ENCODE measurements at regions not wholly inside any gene's neighbourhood (a gene's known extent, or its start where the extent isn't known, plus 50 kb on each side); places are given as distances from the start of the nearest gene placed in this dataset.

GRCh38 chr20:19003366-19004336, 190.1 kb downstream of the SCP2D1 start:
- H3K4me3 ChIP-seq (ENCODE audit: low read depth, low read length), result no peak overlapping the region
- TF ChIP-seq, protein P1, sequence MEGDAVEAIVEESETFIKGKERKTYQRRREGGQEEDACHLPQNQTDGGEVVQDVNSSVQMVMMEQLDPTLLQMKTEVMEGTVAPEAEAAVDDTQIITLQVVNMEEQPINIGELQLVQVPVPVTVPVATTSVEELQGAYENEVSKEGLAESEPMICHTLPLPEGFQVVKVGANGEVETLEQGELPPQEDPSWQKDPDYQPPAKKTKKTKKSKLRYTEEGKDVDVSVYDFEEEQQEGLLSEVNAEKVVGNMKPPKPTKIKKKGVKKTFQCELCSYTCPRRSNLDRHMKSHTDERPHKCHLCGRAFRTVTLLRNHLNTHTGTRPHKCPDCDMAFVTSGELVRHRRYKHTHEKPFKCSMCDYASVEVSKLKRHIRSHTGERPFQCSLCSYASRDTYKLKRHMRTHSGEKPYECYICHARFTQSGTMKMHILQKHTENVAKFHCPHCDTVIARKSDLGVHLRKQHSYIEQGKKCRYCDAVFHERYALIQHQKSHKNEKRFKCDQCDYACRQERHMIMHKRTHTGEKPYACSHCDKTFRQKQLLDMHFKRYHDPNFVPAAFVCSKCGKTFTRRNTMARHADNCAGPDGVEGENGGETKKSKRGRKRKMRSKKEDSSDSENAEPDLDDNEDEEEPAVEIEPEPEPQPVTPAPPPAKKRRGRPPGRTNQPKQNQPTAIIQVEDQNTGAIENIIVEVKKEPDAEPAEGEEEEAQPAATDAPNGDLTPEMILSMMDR (conservative IDR thresholded peaks at IDR 0.05; ENCODE audit: low read depth, low read length), result no peak
- DNase-seq (ENCODE audit: low read depth), result no peak

DNA sequence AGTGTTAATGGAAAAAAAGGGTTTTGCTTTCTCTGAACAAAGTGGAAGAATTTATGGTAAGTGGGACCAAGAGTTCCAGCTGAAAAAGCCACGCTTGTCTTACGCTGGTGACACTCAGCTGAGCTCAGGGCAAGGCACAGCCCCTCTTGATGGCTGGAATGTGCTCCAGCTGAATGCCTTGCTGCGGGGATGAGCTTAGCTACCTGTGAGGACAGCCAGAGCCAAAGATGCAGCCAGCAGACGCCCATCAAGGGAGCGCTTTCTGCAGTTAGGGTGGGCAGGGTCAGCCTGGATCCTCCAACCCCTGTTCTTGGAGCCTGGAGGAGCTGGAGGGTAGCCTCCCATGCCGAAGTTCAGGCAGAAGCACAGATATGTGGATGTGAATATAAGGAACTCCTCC, 191.4 kb downstream of the SCP2D1 start:
- DNase-seq (ENCODE audit: low read depth), result no peak
- no peak overlapping the region for H3K4me3 ChIP-seq (ENCODE audit: low read depth, low read length)
- TF ChIP-seq, protein P1 (conservative IDR thresholded peaks at IDR 0.05; ENCODE audit: low read depth, low read length), result no peak

GRCh38 chr20:19008497-19008896, 194.9 kb downstream of the SCP2D1 start:
- TF ChIP-seq, protein P1 (conservative IDR thresholded peaks at IDR 0.05; ENCODE audit: low read depth, low read length), result no peak
- no peak for DNase-seq (ENCODE audit: low read depth)
- no peak overlapping the region for H3K4me3 ChIP-seq (ENCODE audit: low read depth, low read length)

GRCh38 chr20:19009081-19009688, 195.6 kb downstream of the SCP2D1 start:
- no peak overlapping the region for H3K4me3 ChIP-seq (ENCODE audit: low read depth, low read length)
- DNase-seq (ENCODE audit: low read depth), result no peak
- TF ChIP-seq, protein P1 (conservative IDR thresholded peaks at IDR 0.05; ENCODE audit: low read depth, low read length), result no peak

DNA sequence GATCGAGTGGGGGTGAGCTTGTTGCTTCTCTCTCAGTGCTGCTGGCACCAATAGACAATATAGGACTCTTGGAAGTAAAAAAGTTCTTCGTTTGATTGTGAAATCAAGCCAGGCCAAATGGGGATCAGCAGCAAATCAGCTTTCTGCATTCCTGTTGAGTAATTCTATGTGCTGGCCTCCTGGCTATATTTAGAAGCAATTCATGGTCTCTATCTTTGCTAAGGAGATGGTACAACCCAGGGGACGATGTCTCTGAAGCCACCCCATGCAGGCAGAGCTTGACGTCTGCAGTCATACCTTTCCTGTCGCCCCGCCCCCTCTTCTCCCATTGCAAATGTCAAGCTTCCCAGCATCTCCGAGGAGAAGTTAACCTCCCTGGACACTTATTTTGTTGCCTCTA, 199.1 kb downstream of the SCP2D1 start:
- TF ChIP-seq, protein P1 (conservative IDR thresholded peaks at IDR 0.05; ENCODE audit: low read depth, low read length), result no peak
- no peak overlapping the region for H3K4me3 ChIP-seq (ENCODE audit: low read depth, low read length)
- DNase-seq (ENCODE audit: low read depth), result peak; percentile 1

- TF ChIP-seq, protein P1 (conservative IDR thresholded peaks at IDR 0.05; ENCODE audit: low read depth, low read length), result no peak
- H3K4me3 ChIP-seq (ENCODE audit: low read depth, low read length), result no peak overlapping the region
- no peak for DNase-seq (ENCODE audit: low read depth)
These were observed 198.5 kb upstream of the SLC24A3 start for GRCh38 chr20:19013907-19014306.

All from choroid plexus epithelial cell (primary cell).